T follicular helper cell (primary cell): ENCODE measurements at regions not wholly inside any gene's neighbourhood (a gene's known extent, or its start where the extent isn't known, plus 50 kb on each side); places are given as distances from the start of the nearest gene placed in this dataset.
"Not testable (repeated sequence)": the region's sequence is repeated elsewhere in the genome, so short reads cannot be mapped to it uniquely, and the experiment has no call there.

Experiments used
- DNase-seq: peaks from one replicate; pipeline ENCODE4 v3.0.0-alpha.2; 2020; ENCODE audit warnings: low read depth

GRCh38 chr9:110093871-110094270 is 114.1 kb downstream of the C9orf152 start:
- no peak for DNase-seq

DNA sequence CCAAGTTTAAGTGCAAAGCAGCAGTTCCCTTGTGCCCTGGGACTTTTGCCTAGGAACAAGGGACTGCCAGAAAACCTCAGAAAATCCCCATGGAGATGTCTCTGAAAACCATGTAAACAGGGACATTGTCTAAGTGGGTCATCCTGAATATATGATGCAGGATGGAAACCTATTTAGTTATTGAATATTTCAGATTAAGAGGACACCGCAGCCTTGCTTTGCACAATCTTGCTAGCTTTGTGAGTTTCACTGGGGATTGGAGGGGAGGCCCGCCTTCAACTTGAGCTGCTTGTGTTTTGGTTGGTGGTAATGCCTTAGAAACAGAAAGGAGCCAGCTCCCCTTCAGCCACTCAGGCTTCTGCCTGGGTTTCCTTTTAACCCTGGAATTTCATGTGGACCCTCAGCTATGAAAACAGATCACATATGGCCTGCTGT is 112.8 kb downstream of the C9orf152 start:
- no peak for DNase-seq

DNA sequence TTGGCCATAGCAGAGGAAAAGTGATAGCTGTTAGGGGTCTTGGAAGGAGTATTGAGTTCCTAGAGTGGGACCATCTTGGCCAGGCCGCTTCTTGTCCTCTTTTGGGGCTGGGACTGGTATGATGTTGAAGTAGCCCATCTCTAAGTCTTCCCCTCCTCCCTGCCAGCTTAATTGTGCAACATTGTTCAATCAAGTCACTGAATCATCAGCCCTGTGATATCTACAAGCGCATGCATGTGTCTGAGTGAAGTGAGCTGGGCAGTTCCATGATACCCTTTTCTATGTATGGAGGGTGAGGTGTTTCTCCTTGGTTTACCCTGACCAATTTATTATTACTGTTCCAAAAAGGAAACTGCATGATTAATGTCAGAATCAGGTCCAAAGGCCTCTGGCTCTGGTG is 112.2 kb downstream of the C9orf152 start:
- DNase-seq, result no peak

- not testable (repeated sequence) for DNase-seq
Observed at GRCh38 chr9:110096674-110097073, 111.3 kb downstream of the C9orf152 start.

- DNase-seq, result no peak
Observed at GRCh38 chr9:110099236-110100095, 108.5 kb downstream of the C9orf152 start.

GRCh38 chr9:110101531-110102161 is 106.3 kb downstream of the C9orf152 start:
- no peak for DNase-seq

DNA sequence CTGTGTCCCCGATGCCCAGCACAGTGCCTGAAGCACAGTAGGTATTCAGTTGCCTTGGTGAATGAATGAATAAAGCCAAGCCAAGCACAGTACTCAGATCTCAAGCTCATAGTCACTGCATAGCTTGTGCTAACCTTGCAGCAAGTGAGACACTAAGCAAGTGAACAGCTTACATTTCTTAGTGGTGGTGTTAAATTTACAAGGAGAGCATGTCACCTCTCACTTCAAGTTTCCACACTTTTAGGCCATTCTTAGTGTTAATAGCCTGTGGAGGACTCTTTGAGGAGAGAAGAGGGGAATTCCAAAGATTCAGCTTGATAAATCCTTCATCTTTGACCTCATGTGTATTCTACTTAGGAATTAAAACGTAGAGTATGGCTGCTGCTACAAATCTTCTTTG is 104.7 kb downstream of the C9orf152 start:
- DNase-seq, result no peak

DNA sequence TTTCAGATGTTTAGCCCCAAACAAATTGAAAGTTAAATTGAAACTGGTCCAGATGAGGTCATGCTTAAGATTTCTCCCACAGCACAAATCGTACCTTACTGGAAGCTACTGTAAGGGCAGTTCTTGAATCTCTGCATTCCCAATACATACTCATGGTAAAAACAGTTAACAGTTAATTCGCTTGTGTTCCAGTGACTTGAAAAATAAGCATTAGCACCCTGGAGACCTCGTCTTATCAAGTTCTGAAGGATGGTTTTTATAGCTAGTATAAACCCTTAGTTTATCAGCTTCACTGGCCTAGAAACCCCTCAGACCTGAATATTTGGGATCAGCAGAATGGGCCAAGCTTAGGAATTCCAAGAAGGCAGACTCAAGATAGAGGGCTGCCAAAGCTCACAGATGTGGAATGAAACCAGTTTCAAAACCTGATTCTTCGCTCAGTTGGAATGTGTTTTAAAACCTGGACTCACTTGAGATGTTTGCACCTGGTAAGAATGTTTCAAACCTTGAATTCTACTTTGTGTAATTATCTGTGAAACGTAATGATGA is 103.6 kb downstream of the C9orf152 start:
- DNase-seq, result no peak

DNA sequence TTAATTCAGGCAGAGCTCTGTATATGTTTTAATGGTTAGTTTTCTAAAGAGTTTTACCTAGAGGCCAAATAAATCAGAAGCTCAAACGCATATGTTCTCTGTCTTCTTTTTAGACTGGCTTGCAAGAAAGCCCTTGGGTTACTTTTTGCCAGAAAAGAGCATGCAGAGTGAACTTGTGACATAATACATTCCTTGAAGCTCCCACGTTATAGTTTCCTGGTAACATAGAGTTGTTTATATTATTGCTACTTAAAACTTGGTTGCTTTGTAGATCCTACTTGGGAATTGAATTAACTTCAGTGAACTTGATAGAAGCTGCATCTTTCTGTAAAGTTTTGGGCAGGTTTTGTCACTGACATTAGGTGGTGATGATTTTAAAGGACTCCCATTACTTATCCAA is 102.9 kb downstream of the C9orf152 start:
- DNase-seq, result no peak

- no peak for DNase-seq
Observed at GRCh38 chr9:110106661-110107060, 101.3 kb downstream of the C9orf152 start.

DNA sequence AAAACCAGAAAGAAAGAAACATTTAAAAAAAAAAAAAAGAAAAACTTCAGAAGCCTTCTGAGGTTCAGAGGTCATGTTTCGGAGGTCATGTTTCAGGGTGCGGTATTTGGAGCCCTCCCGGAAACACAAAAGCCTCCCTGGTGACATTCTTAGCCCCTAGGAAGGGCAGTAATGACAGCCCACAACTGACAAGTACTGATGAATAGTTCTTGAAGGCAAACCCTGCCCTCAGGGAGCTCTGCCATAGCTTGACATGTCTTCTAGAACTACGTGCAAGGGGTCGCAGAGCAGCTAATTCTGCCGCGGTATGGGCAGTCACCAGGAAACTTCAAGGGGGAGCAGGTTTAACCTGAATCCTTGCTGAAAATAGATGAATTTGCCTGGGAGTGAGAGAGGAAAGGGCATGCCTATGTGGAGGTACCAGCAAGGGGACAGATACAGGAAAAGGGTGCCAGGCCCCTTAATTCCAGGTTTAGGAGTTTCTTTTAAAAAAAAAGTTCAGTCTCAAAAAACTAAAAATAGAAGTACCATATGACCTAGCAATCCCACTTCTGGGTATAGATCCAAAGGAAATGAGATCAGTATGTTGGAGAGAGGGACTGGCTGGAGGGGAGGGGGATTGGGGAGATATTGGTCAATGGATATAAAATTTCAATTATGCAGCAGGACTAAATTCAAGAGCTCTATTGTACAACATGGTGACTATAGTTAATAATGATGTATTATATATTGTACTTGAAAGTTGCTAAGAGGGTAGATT is 98.4 kb downstream of the C9orf152 start:
- DNase-seq, result no peak

GRCh38 chr9:110110154-110110553 is 97.8 kb downstream of the C9orf152 start:
- DNase-seq, result no peak

DNA sequence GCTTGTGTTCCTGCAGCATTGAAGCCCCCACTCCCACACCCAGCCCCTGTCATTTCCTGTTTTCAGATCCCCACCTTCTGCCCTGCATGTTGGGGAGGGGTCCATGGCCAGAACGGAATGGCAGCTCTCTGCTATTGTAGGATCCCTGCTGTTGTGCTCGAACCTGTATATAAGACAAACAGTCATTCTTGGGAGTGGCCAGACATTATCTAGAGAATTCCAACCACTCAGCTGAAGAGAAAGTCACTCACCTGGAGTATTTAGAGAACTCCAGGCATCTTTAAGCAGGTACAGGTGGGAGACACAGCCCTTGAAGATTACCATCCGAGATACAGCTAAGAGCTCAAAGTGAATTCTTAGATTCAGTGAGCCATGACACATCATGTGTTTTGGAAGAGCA is 96.1 kb downstream of the C9orf152 start:
- no peak for DNase-seq

- no peak for DNase-seq
Observed at GRCh38 chr9:110112792-110113191, 95.2 kb downstream of the C9orf152 start.

GRCh38 chr9:110114086-110114858 is 93.7 kb downstream of the C9orf152 start:
- DNase-seq, result no peak

- DNase-seq, result no peak
Observed at GRCh38 chr9:110114859-110115201, 93.1 kb downstream of the C9orf152 start.

- DNase-seq, result no peak
Observed at GRCh38 chr9:110115341-110115820, 92.6 kb downstream of the C9orf152 start.

DNA sequence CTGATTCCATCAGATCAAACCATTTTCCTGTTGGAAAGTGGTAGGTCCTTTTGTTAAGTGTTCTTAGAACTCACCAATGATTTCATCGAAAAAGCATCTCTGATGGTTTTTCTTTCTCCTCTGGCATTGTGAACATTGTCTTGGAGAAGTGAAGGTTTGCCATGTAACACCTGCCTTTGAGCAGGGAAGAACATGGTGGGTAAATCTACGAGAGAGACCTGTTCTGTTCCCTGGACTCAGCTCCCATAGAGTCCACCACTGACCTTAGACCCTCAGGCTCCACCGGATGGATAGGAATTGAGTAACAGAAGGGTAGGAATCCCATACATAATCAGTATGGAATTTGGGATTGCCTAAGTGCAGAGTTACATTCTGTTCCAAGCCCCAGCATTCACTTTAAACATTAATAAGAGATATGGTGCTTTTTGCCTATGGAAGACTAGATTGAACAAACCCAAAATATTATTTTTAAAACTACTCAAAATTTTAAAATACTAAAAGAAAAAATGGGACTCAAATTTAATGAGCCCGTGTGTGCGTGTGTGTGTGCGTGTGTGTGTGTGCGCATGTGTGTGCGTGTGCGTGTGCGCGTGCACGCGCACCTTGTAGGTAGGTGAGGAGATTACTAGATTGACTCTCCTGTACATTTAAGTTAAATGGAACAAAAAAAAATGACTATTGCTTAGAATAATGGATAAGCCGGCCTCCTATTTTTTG is 92.0 kb downstream of the C9orf152 start:
- no peak for DNase-seq

GRCh38 chr9:110116543-110116885 is 91.4 kb downstream of the C9orf152 start:
- no peak for DNase-seq

GRCh38 chr9:110121170-110121569 is 86.8 kb downstream of the C9orf152 start:
- no peak for DNase-seq
